ENCODE measurements at regions not wholly inside any gene's neighbourhood (a gene's known extent, or its start where the extent isn't known, plus 50 kb on each side); places are given as distances from the start of the nearest gene placed in this dataset.

DNA sequence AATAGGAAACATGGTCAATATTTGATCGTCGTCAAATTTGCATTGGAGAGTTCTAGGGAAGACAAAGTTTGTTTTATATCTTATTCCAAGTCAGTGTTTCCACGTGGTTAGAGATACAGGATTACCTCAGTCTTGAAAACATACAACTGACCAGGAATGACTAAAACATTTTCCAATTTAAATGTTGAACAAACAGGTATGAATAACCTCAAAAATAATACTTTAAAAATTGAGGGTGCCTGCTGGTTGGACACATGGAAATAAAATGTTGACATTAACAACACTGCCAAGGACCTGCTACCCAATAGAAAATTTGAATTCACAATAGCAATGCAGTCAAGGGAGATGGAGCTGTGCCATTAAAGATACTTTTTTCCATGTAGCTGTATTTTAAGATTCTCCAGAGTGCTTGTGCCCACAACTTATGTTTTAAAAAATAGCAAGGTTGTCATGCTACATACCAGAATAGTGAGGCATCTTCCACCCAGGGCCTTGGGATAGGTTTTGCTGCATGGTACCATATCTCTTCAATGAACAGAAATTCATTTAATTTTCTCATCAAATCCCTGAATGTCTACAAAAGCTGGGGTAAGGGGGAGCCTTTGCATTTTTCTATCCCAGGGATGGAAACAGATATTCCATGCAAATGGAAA is 260.8 kb downstream of the EFNB2 start:
- Histone ChIP-seq H3K4me3 (ENCODE audit: low read length) (no peak overlapping the region), H3K9ac (ENCODE audit: low read length) (no peak overlapping the region), H3K36me3 (ENCODE audit: control insufficient read depth, insufficient read depth, low read length, severe bottlenecking) (no peaks in the 10 kb centered on the region), H3K27me3 (replicated peaks; ENCODE audit: control insufficient read depth, insufficient read depth, low read length) (no peaks in the 10 kb centered on the region), H3K9me3 (ENCODE audit: control insufficient read depth, low read length) (peaks cover 2% of the 10 kb centered on the region), H3K4me1 (ENCODE audit: control insufficient read depth, insufficient read depth, low read length) (no peaks in the 10 kb centered on the region)
- DNase-seq (ENCODE audit: low read depth), result peak; percentile 56

DNA sequence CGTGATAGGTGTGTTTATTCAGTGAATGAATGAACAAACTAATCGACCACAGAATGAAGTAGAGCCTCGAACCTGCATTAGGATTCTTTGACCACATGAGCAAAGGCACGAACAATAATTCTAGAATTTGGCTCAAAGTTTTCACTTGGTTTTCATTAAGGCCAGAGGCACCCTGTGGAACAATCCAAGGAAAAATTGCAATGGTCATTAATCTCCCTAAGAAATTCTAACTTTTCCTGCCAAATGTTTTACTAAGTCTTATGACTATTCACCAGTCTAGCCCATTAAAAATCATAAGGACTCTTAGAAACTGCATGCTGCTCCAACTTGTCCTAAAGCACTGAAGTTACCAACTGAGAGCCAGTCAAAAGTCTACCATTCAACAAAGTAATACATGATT is 271.7 kb downstream of the EFNB2 start:
- Histone ChIP-seq H3K9ac (ENCODE audit: low read length) (no peak overlapping the region), H3K4me1 (ENCODE audit: control insufficient read depth, insufficient read depth, low read length) (no peaks in the 10 kb centered on the region), H3K36me3 (ENCODE audit: control insufficient read depth, insufficient read depth, low read length, severe bottlenecking) (no peaks in the 10 kb centered on the region), H3K9me3 (ENCODE audit: control insufficient read depth, low read length) (peaks cover 3% of the 10 kb centered on the region), H3K27me3 (replicated peaks; ENCODE audit: control insufficient read depth, insufficient read depth, low read length) (no peaks in the 10 kb centered on the region), H3K4me3 (ENCODE audit: low read length) (no peak overlapping the region)
- no peak for DNase-seq (ENCODE audit: low read depth)

DNA sequence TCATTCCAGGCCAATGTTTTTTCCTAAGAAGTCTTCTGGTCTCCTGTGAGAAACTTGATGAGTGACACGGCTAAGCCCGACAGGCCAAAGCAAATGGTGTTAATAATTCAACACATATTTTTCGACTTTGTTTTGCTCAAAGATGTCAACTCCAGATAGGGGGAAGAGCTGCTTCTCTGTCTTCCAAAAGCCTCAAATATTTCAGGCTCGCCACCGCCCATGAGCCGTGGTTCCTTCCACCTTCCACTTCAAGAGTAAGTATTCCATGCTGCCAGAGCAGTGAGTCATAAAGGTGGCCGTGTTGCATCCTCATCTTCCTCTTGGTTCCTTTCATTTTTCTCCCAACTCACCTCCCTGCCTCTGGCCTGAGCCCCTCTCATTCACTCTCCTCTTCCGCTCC is 272.6 kb downstream of the EFNB2 start:
- H3K27me3 ChIP-seq (replicated peaks; ENCODE audit: control insufficient read depth, insufficient read depth, low read length), result no peaks in the 10 kb centered on the region

GRCh38 chr13:106261450-106261849 is 274.0 kb downstream of the EFNB2 start:
- H3K4me1 ChIP-seq (ENCODE audit: control insufficient read depth, insufficient read depth, low read length), result no peaks in the 10 kb centered on the region
- H3K4me3 ChIP-seq (ENCODE audit: low read length), result no peak overlapping the region
- peaks cover 3% of the 10 kb centered on the region for H3K9me3 ChIP-seq (ENCODE audit: control insufficient read depth, low read length)
- H3K9ac ChIP-seq (ENCODE audit: low read length), result no peak overlapping the region
- H3K36me3 ChIP-seq (ENCODE audit: control insufficient read depth, insufficient read depth, low read length, severe bottlenecking), result no peaks in the 10 kb centered on the region
- H3K27me3 ChIP-seq (replicated peaks; ENCODE audit: control insufficient read depth, insufficient read depth, low read length), result no peaks in the 10 kb centered on the region
- no peak for DNase-seq (ENCODE audit: low read depth)

More for the DNA sequence above, 272.6 kb downstream of the EFNB2 start:
- DNase-seq (ENCODE audit: low read depth), result no peak
- H3K9me3 ChIP-seq (ENCODE audit: control insufficient read depth, low read length), result peaks cover 3% of the 10 kb centered on the region
- H3K36me3 ChIP-seq (ENCODE audit: control insufficient read depth, insufficient read depth, low read length, severe bottlenecking), result no peaks in the 10 kb centered on the region
- H3K9ac ChIP-seq (ENCODE audit: low read length), result no peak overlapping the region
- H3K4me3 ChIP-seq (ENCODE audit: low read length), result no peak overlapping the region
- no peaks in the 10 kb centered on the region for H3K4me1 ChIP-seq (ENCODE audit: control insufficient read depth, insufficient read depth, low read length)

DNA sequence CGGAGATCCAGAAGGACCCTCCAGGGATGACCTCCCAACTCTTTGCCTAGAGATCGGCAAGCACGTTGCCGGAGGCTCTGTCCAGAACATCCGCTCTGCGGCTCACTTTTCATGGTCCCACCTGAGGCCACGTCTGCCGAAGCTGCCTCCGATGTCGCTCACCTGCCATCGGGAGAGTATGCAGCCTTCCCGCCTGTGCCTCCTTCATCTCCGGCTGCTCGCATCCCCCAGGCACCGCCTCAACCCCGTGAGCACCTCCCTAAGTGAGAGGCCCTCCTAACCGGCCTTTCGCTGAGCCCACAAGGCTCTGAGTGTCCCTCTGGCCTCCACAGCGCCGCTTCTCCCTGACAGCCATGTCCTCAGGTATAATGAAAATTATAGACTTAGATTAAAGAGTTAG is 275.1 kb downstream of the EFNB2 start:
- Histone ChIP-seq H3K36me3 (ENCODE audit: control insufficient read depth, insufficient read depth, low read length, severe bottlenecking) (no peaks in the 10 kb centered on the region), H3K27me3 (replicated peaks; ENCODE audit: control insufficient read depth, insufficient read depth, low read length) (no peaks in the 10 kb centered on the region), H3K9ac (ENCODE audit: low read length) (no peak overlapping the region), H3K4me1 (ENCODE audit: control insufficient read depth, insufficient read depth, low read length) (no peaks in the 10 kb centered on the region), H3K9me3 (ENCODE audit: control insufficient read depth, low read length) (peaks cover 3% of the 10 kb centered on the region), H3K4me3 (ENCODE audit: low read length) (no peak overlapping the region)
- DNase-seq (ENCODE audit: low read depth), result no peak

DNA sequence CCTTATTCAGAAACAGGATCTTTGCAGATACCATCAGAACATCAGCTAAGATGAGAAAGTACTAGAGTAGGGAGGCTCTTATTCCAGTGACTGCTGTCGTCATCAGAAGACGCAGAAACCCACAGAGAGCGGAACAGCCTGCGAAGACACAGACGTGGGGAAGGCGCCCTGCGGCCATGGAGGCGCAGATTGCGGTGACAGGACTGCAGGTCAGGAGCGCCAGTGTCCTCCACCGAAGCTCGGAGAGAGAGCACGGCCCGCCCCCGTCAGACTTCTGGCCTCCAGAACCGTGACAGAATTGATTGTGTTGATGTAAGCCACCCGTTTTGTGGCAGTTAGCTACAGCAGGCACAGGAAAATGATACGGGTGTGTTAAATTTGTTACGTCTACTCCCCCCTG is 275.5 kb downstream of the EFNB2 start:
- Histone ChIP-seq H3K36me3 (ENCODE audit: control insufficient read depth, insufficient read depth, low read length, severe bottlenecking) (no peaks in the 10 kb centered on the region), H3K27me3 (replicated peaks; ENCODE audit: control insufficient read depth, insufficient read depth, low read length) (no peaks in the 10 kb centered on the region), H3K9me3 (ENCODE audit: control insufficient read depth, low read length) (peaks cover 3% of the 10 kb centered on the region), H3K4me3 (ENCODE audit: low read length) (no peak overlapping the region), H3K4me1 (ENCODE audit: control insufficient read depth, insufficient read depth, low read length) (no peaks in the 10 kb centered on the region), H3K9ac (ENCODE audit: low read length) (no peak overlapping the region)
- no peak for DNase-seq (ENCODE audit: low read depth)

DNA sequence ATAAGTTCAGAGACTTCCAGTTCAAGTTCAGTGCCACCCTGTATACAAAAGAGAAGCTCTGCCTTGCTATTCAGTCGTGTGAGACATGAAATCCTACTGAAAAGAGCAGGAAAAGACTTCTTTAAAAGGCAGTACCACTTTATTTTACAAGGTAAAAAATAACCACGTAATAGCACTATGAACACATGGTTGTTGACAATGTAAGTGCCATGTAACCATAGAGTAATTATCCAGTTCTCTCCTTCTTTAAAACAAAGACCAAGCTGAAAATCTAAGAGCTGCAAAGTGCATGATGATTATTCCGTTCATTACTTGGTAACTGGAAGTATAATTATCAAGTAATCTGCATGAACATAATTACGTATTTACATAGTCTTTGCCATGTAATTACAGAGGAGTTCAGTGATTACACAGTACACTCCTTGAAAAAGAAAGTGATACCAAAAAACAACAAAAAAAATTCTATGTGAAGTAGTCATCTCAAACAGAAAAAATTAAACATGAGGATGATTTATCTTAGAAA is 288.7 kb downstream of the EFNB2 start:
- Histone ChIP-seq H3K4me1 (ENCODE audit: control insufficient read depth, insufficient read depth, low read length) (no peaks in the 10 kb centered on the region), H3K36me3 (ENCODE audit: control insufficient read depth, insufficient read depth, low read length, severe bottlenecking) (no peaks in the 10 kb centered on the region), H3K27me3 (replicated peaks; ENCODE audit: control insufficient read depth, insufficient read depth, low read length) (no peaks in the 10 kb centered on the region), H3K9me3 (ENCODE audit: control insufficient read depth, low read length) (no peaks in the 10 kb centered on the region), H3K9ac (ENCODE audit: low read length) (no peak overlapping the region), H3K4me3 (ENCODE audit: low read length) (no peak overlapping the region)
- no peak for DNase-seq (ENCODE audit: low read depth)

GRCh38 chr13:106246242-106246641 is 289.2 kb downstream of the EFNB2 start:
- H3K4me3 ChIP-seq (ENCODE audit: low read length), result no peak overlapping the region
- no peaks in the 10 kb centered on the region for H3K27me3 ChIP-seq (replicated peaks; ENCODE audit: control insufficient read depth, insufficient read depth, low read length)
- no peak for DNase-seq (ENCODE audit: low read depth)
- no peaks in the 10 kb centered on the region for H3K36me3 ChIP-seq (ENCODE audit: control insufficient read depth, insufficient read depth, low read length, severe bottlenecking)
- no peaks in the 10 kb centered on the region for H3K4me1 ChIP-seq (ENCODE audit: control insufficient read depth, insufficient read depth, low read length)
- no peak overlapping the region for H3K9ac ChIP-seq (ENCODE audit: low read length)
- H3K9me3 ChIP-seq (ENCODE audit: control insufficient read depth, low read length), result no peaks in the 10 kb centered on the region

- Histone ChIP-seq H3K9me3 (ENCODE audit: control insufficient read depth, low read length) (no peaks in the 10 kb centered on the region), H3K36me3 (ENCODE audit: control insufficient read depth, insufficient read depth, low read length, severe bottlenecking) (no peaks in the 10 kb centered on the region), H3K27me3 (replicated peaks; ENCODE audit: control insufficient read depth, insufficient read depth, low read length) (no peaks in the 10 kb centered on the region), H3K4me3 (ENCODE audit: low read length) (no peak overlapping the region), H3K4me1 (ENCODE audit: control insufficient read depth, insufficient read depth, low read length) (no peaks in the 10 kb centered on the region), H3K9ac (ENCODE audit: low read length) (no peak overlapping the region)
- no peak for DNase-seq (ENCODE audit: low read depth)
Observed at GRCh38 chr13:106243011-106243565, 292.4 kb downstream of the EFNB2 start.

DNA sequence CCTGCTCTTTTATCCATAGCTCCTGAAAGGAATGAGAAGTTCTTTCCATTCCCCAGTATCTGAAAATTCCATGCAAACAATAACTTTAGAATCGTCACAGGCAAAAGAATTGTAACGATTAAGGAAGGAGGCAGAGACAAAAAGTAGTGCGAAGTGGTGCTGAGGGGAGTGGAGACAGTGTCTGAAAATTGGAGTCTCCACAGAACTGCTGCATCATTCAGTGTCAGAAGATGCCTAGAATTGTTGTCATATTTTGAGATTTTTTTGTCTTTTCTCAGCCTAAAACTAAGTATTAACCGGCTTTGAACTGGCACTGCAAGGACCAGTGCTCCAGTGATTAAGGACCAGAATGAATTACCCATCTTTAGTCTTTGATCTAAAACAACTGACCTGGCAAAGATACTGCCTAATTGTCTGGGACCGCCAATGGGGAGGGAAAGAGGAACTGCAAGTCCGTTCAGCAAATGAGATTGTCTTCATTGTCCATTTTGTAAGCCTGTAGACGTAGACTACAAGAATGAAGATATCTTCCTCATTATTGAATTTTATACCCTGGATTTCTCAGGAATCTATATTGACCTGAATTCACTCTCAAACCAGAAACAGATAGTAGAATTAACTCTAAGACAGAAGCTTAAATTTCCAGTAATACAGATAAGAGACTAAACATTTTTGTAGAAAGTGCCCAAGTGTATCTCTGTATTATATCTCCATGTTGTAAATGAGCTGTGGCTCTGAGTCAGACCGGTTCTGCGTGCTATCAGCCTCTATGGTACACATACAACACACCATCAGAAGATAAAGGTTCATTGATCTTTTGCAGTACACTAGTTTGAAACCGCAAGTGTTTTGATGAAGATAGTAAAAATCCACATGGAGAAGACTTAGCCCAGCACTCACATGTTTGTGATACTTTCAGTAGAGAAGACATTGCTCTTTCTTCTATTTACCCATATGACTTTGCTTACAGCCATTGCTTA is 293.2 kb downstream of the EFNB2 start:
- Histone ChIP-seq H3K4me1 (ENCODE audit: control insufficient read depth, insufficient read depth, low read length) (no peaks in the 10 kb centered on the region), H3K9ac (ENCODE audit: low read length) (no peak overlapping the region), H3K4me3 (ENCODE audit: low read length) (no peak overlapping the region), H3K9me3 (ENCODE audit: control insufficient read depth, low read length) (no peaks in the 10 kb centered on the region), H3K27me3 (replicated peaks; ENCODE audit: control insufficient read depth, insufficient read depth, low read length) (no peaks in the 10 kb centered on the region), H3K36me3 (ENCODE audit: control insufficient read depth, insufficient read depth, low read length, severe bottlenecking) (no peaks in the 10 kb centered on the region)
- DNase-seq (ENCODE audit: low read depth), result peak; percentile 29

DNA sequence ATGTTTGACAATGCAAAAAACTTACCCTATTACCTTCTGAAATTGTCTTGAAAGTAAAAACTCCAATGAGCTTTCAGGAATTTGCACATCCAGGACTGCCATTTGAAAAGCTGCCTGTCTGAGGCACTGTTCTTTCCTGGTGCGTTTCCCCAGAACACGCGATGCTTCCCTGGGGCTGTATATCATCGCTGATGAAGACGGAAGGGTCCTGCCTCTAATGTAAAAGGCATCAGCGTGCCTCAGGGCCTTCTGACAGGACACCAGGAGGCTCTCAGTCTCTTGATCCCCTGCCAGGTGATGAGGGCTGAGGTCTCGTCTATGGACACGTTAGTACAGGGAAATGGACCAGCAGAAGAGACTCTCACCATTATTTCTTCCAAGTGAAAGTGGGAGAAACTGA is 296.8 kb downstream of the EFNB2 start:
- no peak for DNase-seq (ENCODE audit: low read depth)
- Histone ChIP-seq H3K9me3 (ENCODE audit: control insufficient read depth, low read length) (no peaks in the 10 kb centered on the region), H3K4me1 (ENCODE audit: control insufficient read depth, insufficient read depth, low read length) (no peaks in the 10 kb centered on the region), H3K9ac (ENCODE audit: low read length) (no peak overlapping the region), H3K4me3 (ENCODE audit: low read length) (no peak overlapping the region), H3K36me3 (ENCODE audit: control insufficient read depth, insufficient read depth, low read length, severe bottlenecking) (no peaks in the 10 kb centered on the region), H3K27me3 (replicated peaks; ENCODE audit: control insufficient read depth, insufficient read depth, low read length) (no peaks in the 10 kb centered on the region)

Data from adipocyte (in vitro differentiated cells).